ENCODE measurements at regions not wholly inside any gene's neighbourhood (a gene's known extent, or its start where the extent isn't known, plus 50 kb on each side); places are given as distances from the start of the nearest gene placed in this dataset.

DNA sequence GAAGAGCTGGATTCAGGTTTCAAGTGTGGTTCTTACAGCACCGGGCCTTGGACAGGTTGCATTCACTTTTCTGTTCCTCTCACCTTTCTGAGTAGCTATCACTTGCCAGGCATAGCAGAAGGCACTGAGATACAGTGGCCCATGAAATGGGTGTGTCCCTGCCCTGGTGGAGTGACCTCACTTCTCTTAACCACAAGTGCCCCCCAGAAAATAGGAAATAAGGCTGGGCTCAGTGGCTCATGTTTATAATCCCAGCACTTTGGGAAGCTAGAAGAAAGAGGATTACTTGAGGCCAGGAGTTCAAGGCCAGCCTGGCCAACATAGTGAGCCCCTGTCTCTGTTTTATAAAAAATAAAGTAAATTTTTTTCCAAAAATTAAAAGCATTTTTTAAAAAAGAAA is 101.7 kb upstream of the KIT start:
- DNase-seq (no peak), ATAC-seq (no peak)
- 52 to 76% (median 63%) methylated on average over 1 of the region's 1 CpG for WGBS, 3 donors
- Histone ChIP-seq H3K36me3 (ENCODE audit: insufficient read depth in 1 of 2, low read depth in 1 of 2) (no peaks in the 10 kb centered on the region), H3K27me3 (ENCODE audit: insufficient read depth in 3 of 3, low read length in 2 of 3) (no peaks in the 10 kb centered on the region), H3K4me3 (no peak overlapping the region), H3K27ac (no peak overlapping the region), H3K4me1 (no peaks in the 10 kb centered on the region), H3K9me3 (no peaks in the 10 kb centered on the region)
- intact Hi-C loops (cut with DNase I), result no loop called here
- TF ChIP-seq, protein P1, sequence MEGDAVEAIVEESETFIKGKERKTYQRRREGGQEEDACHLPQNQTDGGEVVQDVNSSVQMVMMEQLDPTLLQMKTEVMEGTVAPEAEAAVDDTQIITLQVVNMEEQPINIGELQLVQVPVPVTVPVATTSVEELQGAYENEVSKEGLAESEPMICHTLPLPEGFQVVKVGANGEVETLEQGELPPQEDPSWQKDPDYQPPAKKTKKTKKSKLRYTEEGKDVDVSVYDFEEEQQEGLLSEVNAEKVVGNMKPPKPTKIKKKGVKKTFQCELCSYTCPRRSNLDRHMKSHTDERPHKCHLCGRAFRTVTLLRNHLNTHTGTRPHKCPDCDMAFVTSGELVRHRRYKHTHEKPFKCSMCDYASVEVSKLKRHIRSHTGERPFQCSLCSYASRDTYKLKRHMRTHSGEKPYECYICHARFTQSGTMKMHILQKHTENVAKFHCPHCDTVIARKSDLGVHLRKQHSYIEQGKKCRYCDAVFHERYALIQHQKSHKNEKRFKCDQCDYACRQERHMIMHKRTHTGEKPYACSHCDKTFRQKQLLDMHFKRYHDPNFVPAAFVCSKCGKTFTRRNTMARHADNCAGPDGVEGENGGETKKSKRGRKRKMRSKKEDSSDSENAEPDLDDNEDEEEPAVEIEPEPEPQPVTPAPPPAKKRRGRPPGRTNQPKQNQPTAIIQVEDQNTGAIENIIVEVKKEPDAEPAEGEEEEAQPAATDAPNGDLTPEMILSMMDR (IDR thresholded peaks at IDR 0.05), result no peak

DNA sequence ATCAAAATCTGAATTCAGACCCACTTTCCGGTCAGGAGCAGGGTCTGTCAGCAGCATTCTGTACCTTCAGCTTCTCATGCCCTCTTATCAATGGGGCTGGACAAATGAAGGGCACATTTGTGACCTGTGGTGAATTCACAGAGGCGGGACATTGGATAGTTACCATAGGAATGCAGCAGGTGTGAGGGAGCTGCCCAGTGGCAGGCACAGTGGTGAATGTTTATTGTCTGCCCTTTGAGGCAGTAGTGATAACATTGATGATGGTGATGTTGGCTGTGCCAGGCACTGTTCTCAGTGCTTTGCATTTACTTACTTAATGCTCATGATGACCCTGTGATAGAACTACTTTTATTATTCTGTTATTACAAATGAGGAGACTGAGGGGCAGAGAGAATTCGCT is 101.2 kb upstream of the KIT start:
- no peaks in the 10 kb centered on the region for H3K36me3 ChIP-seq (ENCODE audit: insufficient read depth in 1 of 2, low read depth in 1 of 2)
- no peak overlapping the region for H3K4me3 ChIP-seq
- H3K27me3 ChIP-seq (ENCODE audit: insufficient read depth in 3 of 3, low read length in 2 of 3), result no peaks in the 10 kb centered on the region
- ATAC-seq (no peak), DNase-seq (no peak)
- TF ChIP-seq, protein P1 (IDR thresholded peaks at IDR 0.05), result no peak
- intact Hi-C loops (cut with DNase I), result no loop called here
- H3K27ac ChIP-seq, result no peak overlapping the region
- WGBS, 3 donors, result 89 to 92% (median 89%) methylated on average over 3 of the region's 3 CpGs
- no peaks in the 10 kb centered on the region for H3K9me3 ChIP-seq
- no peaks in the 10 kb centered on the region for H3K4me1 ChIP-seq

GRCh38 chr4:54558889-54559677 is 98.7 kb upstream of the KIT start:
- Histone ChIP-seq H3K9me3 (no peaks in the 10 kb centered on the region), H3K27ac (no peak overlapping the region), H3K4me1 (no peaks in the 10 kb centered on the region), H3K27me3 (ENCODE audit: insufficient read depth in 3 of 3, low read length in 2 of 3) (no peaks in the 10 kb centered on the region), H3K36me3 (ENCODE audit: insufficient read depth in 1 of 2, low read depth in 1 of 2) (no peaks in the 10 kb centered on the region), H3K4me3 (no peak overlapping the region)
- 82 to 86% (median 83%) methylated on average over 2 of the region's 2 CpGs for WGBS, 3 donors
- intact Hi-C loops (cut with DNase I), result no loop called here
- no peak for ATAC-seq
- TF ChIP-seq, protein P1 (IDR thresholded peaks at IDR 0.05), result no peak
- DNase-seq, result no peak

DNA sequence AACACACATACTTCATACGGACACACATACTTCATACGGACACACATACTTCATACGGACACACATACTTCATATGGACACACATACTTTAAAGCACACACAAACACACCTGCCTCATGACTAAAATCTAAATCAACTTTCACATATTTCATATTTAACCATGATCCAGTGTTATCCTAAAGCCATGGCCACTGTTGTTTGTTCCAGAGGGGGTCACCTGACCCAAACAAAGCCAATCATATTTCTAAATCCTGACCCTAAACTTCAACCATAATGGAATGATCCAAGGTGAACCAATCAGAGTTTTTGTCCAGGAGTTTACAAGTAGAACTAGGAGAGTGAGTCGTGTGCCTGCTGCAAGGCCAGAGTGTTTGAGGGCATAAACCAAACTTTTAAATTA is 97.2 kb upstream of the KIT start:
- intact Hi-C loops (cut with DNase I), result no loop called here
- H3K27me3 ChIP-seq (ENCODE audit: insufficient read depth in 3 of 3, low read length in 2 of 3), result no peaks in the 10 kb centered on the region
- no peaks in the 10 kb centered on the region for H3K9me3 ChIP-seq
- 51 to 81% (median 76%) methylated on average over 4 of the region's 4 CpGs for WGBS, 3 donors
- H3K27ac ChIP-seq, result no peak overlapping the region
- no peak overlapping the region for H3K4me3 ChIP-seq
- H3K4me1 ChIP-seq, result no peaks in the 10 kb centered on the region
- TF ChIP-seq, protein P1 (IDR thresholded peaks at IDR 0.05), result no peak
- no peaks in the 10 kb centered on the region for H3K36me3 ChIP-seq (ENCODE audit: insufficient read depth in 1 of 2, low read depth in 1 of 2)
- DNase-seq (no peak), ATAC-seq (no peak)

DNA sequence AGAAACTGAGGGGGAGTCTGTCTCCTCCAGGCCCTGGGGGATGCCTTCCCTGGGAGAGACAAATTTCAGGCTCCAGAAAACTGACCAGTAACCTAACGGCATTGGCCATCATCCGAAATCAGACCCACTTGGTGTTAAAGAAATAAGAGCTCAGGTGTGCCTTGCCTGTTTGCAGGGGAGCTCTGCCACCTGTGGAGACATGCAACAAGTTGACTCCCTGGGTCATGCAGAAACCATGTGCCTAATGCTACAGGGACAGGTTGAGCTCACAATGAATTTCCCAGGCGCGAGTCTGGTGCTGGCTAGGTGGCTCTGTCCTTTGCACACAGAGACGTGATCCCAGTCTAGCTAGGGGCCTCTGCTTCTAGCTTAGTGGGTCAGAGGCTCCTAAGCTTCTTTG is 95.8 kb upstream of the KIT start:
- ATAC-seq (no peak), DNase-seq (no peak)
- TF ChIP-seq, protein P1 (IDR thresholded peaks at IDR 0.05), result no peak
- no peaks in the 10 kb centered on the region for H3K9me3 ChIP-seq
- 77 to 83% (median 78%) methylated on average over 5 of the region's 5 CpGs for WGBS, 3 donors
- no peaks in the 10 kb centered on the region for H3K36me3 ChIP-seq (ENCODE audit: insufficient read depth in 1 of 2, low read depth in 1 of 2)
- H3K4me1 ChIP-seq, result no peaks in the 10 kb centered on the region
- H3K27me3 ChIP-seq (ENCODE audit: insufficient read depth in 3 of 3, low read length in 2 of 3), result no peaks in the 10 kb centered on the region
- intact Hi-C loops (cut with DNase I), result no loop called here
- H3K27ac ChIP-seq, result no peak overlapping the region
- no peak overlapping the region for H3K4me3 ChIP-seq

Measured in psoas muscle (tissue), 7 donors.